ENCODE measurements at regions not wholly inside any gene's neighbourhood (a gene's known extent, or its start where the extent isn't known, plus 50 kb on each side); places are given as distances from the start of the nearest gene placed in this dataset.

- no peak overlapping the region for H3K27ac Mint-ChIP-seq
- H3K4me3 Mint-ChIP-seq: no peak overlapping the region
- no peak overlapping the region for H3K27ac ChIP-seq (ENCODE audit: low read length in 2 of 2)
- TF ChIP-seq CTCF (IDR thresholded peaks at IDR 0.05): no peak
- no peak for TF ChIP-seq EZH2 (IDR thresholded peaks at IDR 0.05; ENCODE audit: borderline replicate concordance, insufficient read depth, low read depth, low read length, poor library complexity, severe bottlenecking)
- intact Hi-C loops (cut with micrococcal nuclease): no loop called here
- 86% methylated on average over 1 of the region's 1 CpG for WGBS (ENCODE audit: insufficient coverage)
- peaks cover 0 to 5% (median 0%) of the 10 kb centered on the region in 3 donors for H3K9me3 ChIP-seq (ENCODE audit: control extremely low read depth in 1 of 3, control insufficient read depth in 2 of 3, insufficient read depth in 1 of 3, low read length in 2 of 3)
- H3K4me3 ChIP-seq (ENCODE audit: control extremely low read depth in 1 of 5, extremely low read depth in 1 of 5, insufficient read depth in 1 of 5, low read depth in 2 of 5, low read length in 4 of 5): no peak overlapping the region
- no peaks in the 10 kb centered on the region for H4K20me1 ChIP-seq (ENCODE audit: control insufficient read depth, insufficient read depth, low read length, poor library complexity, severe bottlenecking)
- H3K4me2 ChIP-seq (replicated peaks; ENCODE audit: low read depth, low read length, poor library complexity, severe bottlenecking): no peak overlapping the region
- no peak overlapping the region for H2AFZ ChIP-seq (ENCODE audit: insufficient read depth, low read depth, low read length, poor library complexity, severe bottlenecking)
- H3K27me3 Mint-ChIP-seq: no peaks in the 10 kb centered on the region
- H3K4me1 Mint-ChIP-seq: no peaks in the 10 kb centered on the region
- H3K9ac ChIP-seq (ENCODE audit: low read length): no peak overlapping the region
- ChIA-PET CTCF (no interaction called here), POLR2A (no interaction called here)
- H3K9me3 Mint-ChIP-seq (ENCODE audit: insufficient read depth): peaks cover 3% of the 10 kb centered on the region
- no peaks in the 10 kb centered on the region for H3K27me3 ChIP-seq (replicated peaks in 1 of 4; ENCODE audit: control extremely low read depth in 1 of 4, control insufficient read depth in 3 of 4, insufficient read depth in 4 of 4, low read length in 3 of 4)
- H3K36me3 ChIP-seq (replicated peaks in 1 of 2; ENCODE audit: control extremely low read depth in 1 of 2, control insufficient read depth in 1 of 2, extremely low read depth in 1 of 2, insufficient read depth in 2 of 2, low read length in 1 of 2): no peaks in the 10 kb centered on the region
- no peak for DNase-seq
- no peaks in the 10 kb centered on the region for H3K79me2 ChIP-seq (ENCODE audit: control insufficient read depth, insufficient read depth, low read length)
- no peaks in the 10 kb centered on the region for H3K4me1 ChIP-seq (ENCODE audit: control insufficient read depth in 2 of 2, insufficient read depth in 2 of 2, low read length in 2 of 2)
- no peak for ATAC-seq (ENCODE audit: low read depth)
These were observed 259.1 kb upstream of the MYT1L start for GRCh38 chr2:2590141-2590540.

- Mint-ChIP-seq H3K4me3 (no peak overlapping the region), H3K27me3 (no peaks in the 10 kb centered on the region), H3K4me1 (no peaks in the 10 kb centered on the region), H3K27ac (no peak overlapping the region), H3K9me3 (ENCODE audit: insufficient read depth) (peaks cover 4% of the 10 kb centered on the region)
- Histone ChIP-seq H3K36me3 (replicated peaks in 1 of 2; ENCODE audit: control extremely low read depth in 1 of 2, control insufficient read depth in 1 of 2, extremely low read depth in 1 of 2, insufficient read depth in 2 of 2, low read length in 1 of 2) (no peaks in the 10 kb centered on the region), H3K27ac (ENCODE audit: low read length in 2 of 2) (no peak overlapping the region), H3K9me3 (ENCODE audit: control extremely low read depth in 1 of 3, control insufficient read depth in 2 of 3, insufficient read depth in 1 of 3, low read length in 2 of 3) (peaks cover 0 to 5% (median 0%) of the 10 kb centered on the region in 3 donors), H3K4me2 (replicated peaks; ENCODE audit: low read depth, low read length, poor library complexity, severe bottlenecking) (no peak overlapping the region), H3K4me3 (ENCODE audit: control extremely low read depth in 1 of 5, extremely low read depth in 1 of 5, insufficient read depth in 1 of 5, low read depth in 2 of 5, low read length in 4 of 5) (no peak overlapping the region), H2AFZ (ENCODE audit: insufficient read depth, low read depth, low read length, poor library complexity, severe bottlenecking) (no peak overlapping the region), H3K27me3 (replicated peaks in 1 of 4; ENCODE audit: control extremely low read depth in 1 of 4, control insufficient read depth in 3 of 4, insufficient read depth in 4 of 4, low read length in 3 of 4) (no peaks in the 10 kb centered on the region), H3K9ac (ENCODE audit: low read length) (no peak overlapping the region), H4K20me1 (ENCODE audit: control insufficient read depth, insufficient read depth, low read length, poor library complexity, severe bottlenecking) (no peaks in the 10 kb centered on the region), H3K79me2 (ENCODE audit: control insufficient read depth, insufficient read depth, low read length) (no peaks in the 10 kb centered on the region), H3K4me1 (ENCODE audit: control insufficient read depth in 2 of 2, insufficient read depth in 2 of 2, low read length in 2 of 2) (no peaks in the 10 kb centered on the region)
- ChIA-PET CTCF (no interaction called here), POLR2A (no interaction called here)
- intact Hi-C loops (cut with micrococcal nuclease): no loop called here
- TF ChIP-seq EZH2 (IDR thresholded peaks at IDR 0.05; ENCODE audit: borderline replicate concordance, insufficient read depth, low read depth, low read length, poor library complexity, severe bottlenecking): no peak
- no peak for TF ChIP-seq CTCF (IDR thresholded peaks at IDR 0.05)
- no peak for DNase-seq
- 75% methylated on average over 4 of the region's 4 CpGs for WGBS (ENCODE audit: insufficient coverage)
- ATAC-seq (ENCODE audit: low read depth): no peak
These were observed 257.7 kb upstream of the MYT1L start for GRCh38 chr2:2588777-2589176.
